ENCODE measurements at regions not wholly inside any gene's neighbourhood (a gene's known extent, or its start where the extent isn't known, plus 50 kb on each side); places are given as distances from the start of the nearest gene placed in this dataset.
"Not testable (repeated sequence)": the region's sequence is repeated elsewhere in the genome, so short reads cannot be mapped to it uniquely, and the experiment has no call there.

DNA sequence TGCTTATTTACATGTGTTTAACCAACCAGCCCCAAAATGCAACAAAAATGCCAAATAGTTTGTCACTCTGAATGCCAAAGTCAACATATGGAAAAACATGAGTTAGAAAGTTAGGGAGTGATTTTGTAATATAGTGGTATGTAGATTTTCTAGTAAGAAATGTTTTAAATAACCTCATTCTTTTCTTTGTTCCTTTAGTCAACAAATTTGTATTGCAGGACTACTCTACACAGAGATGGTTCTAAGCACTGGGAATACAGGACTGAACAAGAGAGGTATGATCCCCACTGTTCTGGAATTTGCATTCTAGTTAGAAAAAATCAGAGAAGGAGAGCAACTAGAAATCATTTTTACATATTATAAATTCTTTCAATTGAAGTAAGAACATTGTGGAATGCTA lies 218.8 kb upstream of the ANXA10 start:
- H3K9me3 ChIP-seq (ENCODE audit: control insufficient read depth, insufficient read depth, low read length), result no peaks in the 10 kb centered on the region
- DNase-seq (ENCODE audit: low read depth, low spot score), result no peak
- ChIA-PET CTCF (no interaction called here), POLR2A (no interaction called here)
- TF ChIP-seq, protein P1, sequence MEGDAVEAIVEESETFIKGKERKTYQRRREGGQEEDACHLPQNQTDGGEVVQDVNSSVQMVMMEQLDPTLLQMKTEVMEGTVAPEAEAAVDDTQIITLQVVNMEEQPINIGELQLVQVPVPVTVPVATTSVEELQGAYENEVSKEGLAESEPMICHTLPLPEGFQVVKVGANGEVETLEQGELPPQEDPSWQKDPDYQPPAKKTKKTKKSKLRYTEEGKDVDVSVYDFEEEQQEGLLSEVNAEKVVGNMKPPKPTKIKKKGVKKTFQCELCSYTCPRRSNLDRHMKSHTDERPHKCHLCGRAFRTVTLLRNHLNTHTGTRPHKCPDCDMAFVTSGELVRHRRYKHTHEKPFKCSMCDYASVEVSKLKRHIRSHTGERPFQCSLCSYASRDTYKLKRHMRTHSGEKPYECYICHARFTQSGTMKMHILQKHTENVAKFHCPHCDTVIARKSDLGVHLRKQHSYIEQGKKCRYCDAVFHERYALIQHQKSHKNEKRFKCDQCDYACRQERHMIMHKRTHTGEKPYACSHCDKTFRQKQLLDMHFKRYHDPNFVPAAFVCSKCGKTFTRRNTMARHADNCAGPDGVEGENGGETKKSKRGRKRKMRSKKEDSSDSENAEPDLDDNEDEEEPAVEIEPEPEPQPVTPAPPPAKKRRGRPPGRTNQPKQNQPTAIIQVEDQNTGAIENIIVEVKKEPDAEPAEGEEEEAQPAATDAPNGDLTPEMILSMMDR (IDR thresholded peaks at IDR 0.05; ENCODE audit: low read depth, low read length), result no peak
- no peak overlapping the region for H3K4me3 ChIP-seq (ENCODE audit: low read depth, low read length)
- no peak overlapping the region for H3K27ac ChIP-seq (ENCODE audit: low read depth, low read length)
- no peaks in the 10 kb centered on the region for H3K27me3 ChIP-seq (ENCODE audit: control insufficient read depth, insufficient read depth, low read length)

DNA sequence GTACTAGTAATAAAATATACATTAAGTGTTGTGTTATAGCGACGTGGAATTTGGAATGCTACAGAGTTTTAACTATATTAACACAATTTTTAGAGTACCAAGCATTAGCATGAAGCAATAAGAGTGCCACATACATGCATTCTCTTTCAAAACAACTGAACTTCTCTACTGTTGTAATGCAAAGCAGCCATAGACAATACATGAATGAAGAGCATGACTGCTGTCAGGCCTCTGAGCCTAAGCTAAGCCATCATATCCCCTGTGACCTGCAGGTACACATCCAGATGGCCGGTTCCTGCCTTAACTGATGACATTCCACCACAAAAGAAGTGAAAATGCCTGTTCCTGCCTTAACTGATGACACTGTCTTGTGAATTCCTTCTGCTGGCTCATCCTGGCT lies 216.2 kb upstream of the ANXA10 start:
- H3K4me3 ChIP-seq (ENCODE audit: low read depth, low read length); CTCF ChIA-PET; H3K27me3 ChIP-seq (ENCODE audit: control insufficient read depth, insufficient read depth, low read length); H3K9me3 ChIP-seq (ENCODE audit: control insufficient read depth, insufficient read depth, low read length); POLR2A ChIA-PET; H3K27ac ChIP-seq (ENCODE audit: low read depth, low read length); DNase-seq (ENCODE audit: low read depth, low spot score): not testable (repeated sequence)

DNA sequence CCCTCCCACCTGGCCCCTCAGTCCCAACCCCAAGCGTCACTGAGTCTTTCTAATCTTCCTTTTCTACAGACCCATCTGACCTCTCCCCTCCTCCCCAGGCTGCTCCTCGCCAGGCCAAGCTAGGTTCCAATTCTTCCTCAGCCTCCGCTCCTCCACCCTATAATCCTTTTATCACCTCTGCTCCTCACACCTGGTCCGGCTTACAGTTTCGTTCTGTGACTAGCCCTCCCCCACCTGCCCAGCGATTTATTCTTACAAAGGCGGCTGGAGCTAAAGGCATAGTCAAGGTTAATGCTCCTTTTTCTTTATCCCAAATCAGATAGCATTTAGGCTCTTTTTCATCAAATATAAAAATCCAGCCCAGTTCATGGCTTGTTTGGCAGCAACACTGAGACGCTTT lies 214.5 kb upstream of the ANXA10 start:
- DNase-seq (ENCODE audit: low read depth, low spot score); H3K27ac ChIP-seq (ENCODE audit: low read depth, low read length); CTCF ChIA-PET; POLR2A ChIA-PET; H3K4me3 ChIP-seq (ENCODE audit: low read depth, low read length); H3K27me3 ChIP-seq (ENCODE audit: control insufficient read depth, insufficient read depth, low read length); H3K9me3 ChIP-seq (ENCODE audit: control insufficient read depth, insufficient read depth, low read length): not testable (repeated sequence)

- ChIA-PET CTCF (no interaction called here), POLR2A (no interaction called here)
- TF ChIP-seq, protein P1 (IDR thresholded peaks at IDR 0.05; ENCODE audit: low read depth, low read length), result no peak
- H3K27ac ChIP-seq (ENCODE audit: low read depth, low read length), result no peak overlapping the region
- H3K4me3 ChIP-seq (ENCODE audit: low read depth, low read length), result no peak overlapping the region
- DNase-seq (ENCODE audit: low read depth, low spot score), result no peak
- H3K27me3 ChIP-seq (ENCODE audit: control insufficient read depth, insufficient read depth, low read length), result no peaks in the 10 kb centered on the region
- H3K9me3 ChIP-seq (ENCODE audit: control insufficient read depth, insufficient read depth, low read length), result peaks cover 6% of the 10 kb centered on the region
These were observed 209.1 kb upstream of the ANXA10 start for GRCh38 chr4:167883266-167883665.

DNA sequence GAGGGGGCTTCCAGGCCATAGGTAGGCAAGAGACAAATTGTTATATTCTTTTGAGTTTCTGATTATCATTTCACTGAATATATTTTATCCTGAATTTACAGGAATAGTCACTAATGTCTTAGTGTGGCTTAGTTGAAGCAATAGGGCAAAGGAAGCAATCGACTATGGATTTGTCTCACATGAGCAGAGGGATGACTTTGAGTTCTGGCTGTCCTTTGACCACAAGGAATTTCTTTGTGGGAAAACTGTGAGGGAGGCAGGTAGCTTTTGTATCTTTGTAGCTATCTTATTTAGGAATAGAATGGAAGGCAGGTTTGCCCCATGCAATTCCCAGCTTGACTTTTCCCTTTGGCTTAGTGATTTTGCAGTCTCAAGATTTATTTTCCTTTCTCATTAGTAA lies 207.3 kb upstream of the ANXA10 start:
- Histone ChIP-seq H3K27me3 (ENCODE audit: control insufficient read depth, insufficient read depth, low read length) (no peaks in the 10 kb centered on the region), H3K9me3 (ENCODE audit: control insufficient read depth, insufficient read depth, low read length) (peaks cover 6% of the 10 kb centered on the region), H3K4me3 (ENCODE audit: low read depth, low read length) (no peak overlapping the region), H3K27ac (ENCODE audit: low read depth, low read length) (no peak overlapping the region)
- ChIA-PET CTCF (interaction anchor here (1.2 kb wide), 1 partner anchor 269 kb away, joined by 5 read pairs; no protein-coding TSS in a partner anchor), POLR2A (no interaction called here)
- no peak for DNase-seq (ENCODE audit: low read depth, low spot score)
- TF ChIP-seq, protein P1 (IDR thresholded peaks at IDR 0.05; ENCODE audit: low read depth, low read length), result no peak

DNA sequence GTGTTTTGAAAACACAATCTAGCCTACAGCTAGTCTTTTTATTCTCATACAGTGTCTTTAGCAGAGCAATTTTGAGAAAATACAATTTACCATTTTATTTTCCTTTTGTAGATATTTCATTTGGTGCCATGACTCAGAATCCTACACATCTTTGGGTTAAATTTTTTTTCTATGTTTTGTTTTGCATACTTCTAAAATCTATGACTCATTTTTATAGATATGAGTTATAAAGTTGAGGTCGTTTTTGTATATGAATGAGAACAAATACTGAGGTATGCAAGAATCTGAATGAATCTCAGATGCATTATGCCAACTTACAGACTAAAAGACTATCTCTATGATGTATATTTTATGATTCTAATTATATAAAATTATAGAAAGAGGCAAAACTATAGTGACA lies 206.5 kb upstream of the ANXA10 start:
- POLR2A ChIA-PET, result no interaction called here
- H3K27ac ChIP-seq (ENCODE audit: low read depth, low read length), result no peak overlapping the region
- H3K27me3 ChIP-seq (ENCODE audit: control insufficient read depth, insufficient read depth, low read length), result no peaks in the 10 kb centered on the region
- CTCF ChIA-PET, result interaction anchor here (1.2 kb wide), 1 partner anchor 268 kb away, joined by 5 read pairs; no protein-coding TSS in a partner anchor
- no peak overlapping the region for H3K4me3 ChIP-seq (ENCODE audit: low read depth, low read length)
- TF ChIP-seq, protein P1 (IDR thresholded peaks at IDR 0.05; ENCODE audit: low read depth, low read length), result no peak
- peaks cover 6% of the 10 kb centered on the region for H3K9me3 ChIP-seq (ENCODE audit: control insufficient read depth, insufficient read depth, low read length)
- DNase-seq (ENCODE audit: low read depth, low spot score), result no peak

Measured in AG04450 (cell line).